ENCODE measurements at regions not wholly inside any gene's neighbourhood (a gene's known extent, or its start where the extent isn't known, plus 50 kb on each side); places are given as distances from the start of the nearest gene placed in this dataset.

DNA sequence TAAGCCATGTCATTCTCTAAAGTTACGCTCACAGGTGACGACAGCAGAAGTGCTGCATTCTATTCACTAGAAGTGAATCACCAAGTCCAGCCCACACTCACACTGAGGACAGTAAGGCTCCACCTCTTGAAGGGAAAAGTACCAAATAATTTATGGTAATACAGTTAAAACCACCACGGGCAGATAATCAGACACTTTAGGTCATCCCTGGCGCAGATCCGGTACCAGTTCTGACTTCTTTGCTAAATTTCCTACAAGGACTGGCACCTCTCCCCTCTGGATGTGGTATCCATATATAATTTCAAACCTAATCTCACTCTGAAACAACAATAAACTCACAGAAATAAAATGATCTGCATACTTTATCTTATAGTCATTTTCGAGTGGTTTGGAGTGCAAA is 954.7 kb upstream of the GHITM start:
- Histone ChIP-seq H3K27me3 (ENCODE audit: control insufficient read depth, insufficient read depth, low read length) (no peaks in the 10 kb centered on the region), H3K9me3 (ENCODE audit: control insufficient read depth, insufficient read depth, low read length) (peaks cover 4% of the 10 kb centered on the region; the same call in 1 of the 2 replicates), H3K4me3 (ENCODE audit: low read depth, low read length) (no peak overlapping the region), H3K27ac (ENCODE audit: low read depth, low read length) (no peak overlapping the region)
- DNase-seq (ENCODE audit: low read depth, low spot score), result no peak
- POLR2A ChIA-PET, result no interaction called here
- no peak for TF ChIP-seq CTCF (IDR thresholded peaks at IDR 0.05; ENCODE audit: low read depth, low read length)
- CTCF ChIA-PET, result no interaction called here

GRCh38 chr10:83190614-83191013 is 948.7 kb upstream of the GHITM start:
- DNase-seq (ENCODE audit: low read depth, low spot score), result no peak
- H3K9me3 ChIP-seq (ENCODE audit: control insufficient read depth, insufficient read depth, low read length), result peaks cover 1% of the 10 kb centered on the region; the same call in 1 of the 2 replicates
- H3K27me3 ChIP-seq (ENCODE audit: control insufficient read depth, insufficient read depth, low read length), result no peaks in the 10 kb centered on the region
- CTCF ChIA-PET, result no interaction called here
- TF ChIP-seq CTCF (IDR thresholded peaks at IDR 0.05; ENCODE audit: low read depth, low read length), result no peak
- H3K27ac ChIP-seq (ENCODE audit: low read depth, low read length), result no peak overlapping the region
- POLR2A ChIA-PET, result no interaction called here
- no peak overlapping the region for H3K4me3 ChIP-seq (ENCODE audit: low read depth, low read length)

DNA sequence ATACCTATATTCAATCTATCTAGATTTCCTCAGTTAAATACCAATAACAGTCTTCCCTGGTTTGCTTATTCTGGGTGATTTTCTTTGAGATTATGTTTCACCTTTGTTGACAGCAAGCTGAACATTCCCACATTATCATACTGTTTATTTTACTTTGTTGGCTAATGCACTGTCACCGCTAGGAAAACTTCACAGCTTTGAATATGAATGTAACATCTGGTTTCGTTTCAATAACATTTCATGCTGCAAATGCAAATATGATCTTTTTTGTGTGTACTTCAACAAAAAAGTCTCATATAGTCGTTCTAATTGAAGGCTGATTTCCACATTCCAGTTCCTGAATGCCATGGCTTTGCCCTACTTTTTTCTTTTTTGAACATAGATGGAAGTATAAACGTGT is 946.3 kb upstream of the GHITM start:
- Histone ChIP-seq H3K27ac (ENCODE audit: low read depth, low read length) (no peak overlapping the region), H3K9me3 (ENCODE audit: control insufficient read depth, insufficient read depth, low read length) (no peaks in the 10 kb centered on the region), H3K27me3 (ENCODE audit: control insufficient read depth, insufficient read depth, low read length) (no peaks in the 10 kb centered on the region), H3K4me3 (ENCODE audit: low read depth, low read length) (no peak overlapping the region)
- POLR2A ChIA-PET, result no interaction called here
- no peak for TF ChIP-seq CTCF (IDR thresholded peaks at IDR 0.05; ENCODE audit: low read depth, low read length)
- CTCF ChIA-PET, result no interaction called here
- DNase-seq (ENCODE audit: low read depth, low spot score), result no peak

- TF ChIP-seq CTCF (IDR thresholded peaks at IDR 0.05; ENCODE audit: low read depth, low read length), result no peak
- CTCF ChIA-PET, result interaction anchor here (0.6 kb wide), 1 partner anchor 415 kb away, joined by 5 read pairs; no protein-coding TSS in a partner anchor
- no peak for DNase-seq (ENCODE audit: low read depth, low spot score)
- POLR2A ChIA-PET, result no interaction called here
- Histone ChIP-seq H3K9me3 (ENCODE audit: control insufficient read depth, insufficient read depth, low read length) (no peaks in the 10 kb centered on the region; the same call in 1 of the 2 replicates), H3K4me3 (ENCODE audit: low read depth, low read length) (no peak overlapping the region), H3K27me3 (ENCODE audit: control insufficient read depth, insufficient read depth, low read length) (no peaks in the 10 kb centered on the region), H3K27ac (ENCODE audit: low read depth, low read length) (no peak overlapping the region)
Measured at GRCh38 chr10:83195021-83195420, 944.3 kb upstream of the GHITM start.

GRCh38 chr10:83199374-83199773 is 939.9 kb upstream of the GHITM start:
- Histone ChIP-seq H3K9me3 (ENCODE audit: control insufficient read depth, insufficient read depth, low read length) (no peaks in the 10 kb centered on the region; the same call in 1 of the 2 replicates), H3K4me3 (ENCODE audit: low read depth, low read length) (no peak overlapping the region), H3K27ac (ENCODE audit: low read depth, low read length) (no peak overlapping the region), H3K27me3 (ENCODE audit: control insufficient read depth, insufficient read depth, low read length) (no peaks in the 10 kb centered on the region)
- CTCF ChIA-PET, result no interaction called here
- TF ChIP-seq CTCF (IDR thresholded peaks at IDR 0.05; ENCODE audit: low read depth, low read length), result no peak
- POLR2A ChIA-PET, result no interaction called here
- no peak for DNase-seq (ENCODE audit: low read depth, low spot score)
